Neural cell (in vitro differentiated cells): ENCODE measurements at regions not wholly inside any gene's neighbourhood (a gene's known extent, or its start where the extent isn't known, plus 50 kb on each side); places are given as distances from the start of the nearest gene placed in this dataset.

Source experiments
- H2AFZ ChIP-seq: fragments of 200-600, 300-800 bp; sonication (generic), shearing (Covaris generic); 2 replicates; pipeline ENCODE4 v1.6.0; 2014; ENCODE audit warnings: low read depth, mild to moderate bottlenecking, antibody characterized with exemption, low read length, moderate library complexity
- H3F3A ChIP-seq: fragments of 200-600 bp; shearing (Covaris generic); 2 replicates; pipeline ENCODE4 v1.6.1; 2016; ENCODE audit warnings: mild to moderate bottlenecking, moderate library complexity, mixed read lengths, antibody characterized with exemption, low read length; ENCODE audit not compliant: insufficient read depth, poor library complexity, severe bottlenecking
- H3K27ac ChIP-seq: fragments of 200-600, 300-800 bp; sonication (generic), shearing (Covaris generic); 2 replicates; pipeline ENCODE4 v1.5.1; 2014; ENCODE audit warnings: mild to moderate bottlenecking, low read length, moderate library complexity
- H3K27me3 ChIP-seq: fragments of 300-800, 200-600 bp; sonication (generic), shearing (Covaris generic); 2 replicates; pipeline ENCODE4 v1.6.0; 2014; ENCODE audit warnings: mild to moderate bottlenecking, low read depth, low read length, moderate library complexity; ENCODE audit not compliant: insufficient read depth
- H3K36me3 ChIP-seq: fragments of 300-800, 200-600 bp; sonication (generic), shearing (Covaris generic); 2 replicates; pipeline ENCODE4 v1.5.1; 2014; ENCODE audit warnings: mild to moderate bottlenecking, antibody characterized with exemption, low read length, moderate library complexity; ENCODE audit not compliant: insufficient read depth
- H3K4me2 ChIP-seq: fragments of 300-800, 200-600 bp; sonication (generic), shearing (Covaris generic); 2 replicates; pipeline ENCODE4 v1.6.0; 2014; ENCODE audit warnings: mild to moderate bottlenecking, low read length
- H3K4me3 ChIP-seq: fragments of 300-800, 200-600 bp; sonication (generic), shearing (Covaris generic); 2 replicates; pipeline ENCODE4 v1.5.1; 2014; ENCODE audit warnings: mild to moderate bottlenecking, low read length, moderate library complexity
- H3K79me2 ChIP-seq: fragments of 200-600 bp; shearing (Covaris generic); replicated peaks from 2 replicates; pipeline ENCODE4 v1.6.0; 2014; ENCODE audit warnings: mild to moderate bottlenecking, low read length, moderate library complexity; ENCODE audit not compliant: insufficient read depth
- H3K9ac ChIP-seq: fragments of 300-800, 200-600 bp; sonication (generic), shearing (Covaris generic); 2 replicates; pipeline ENCODE4 v1.6.1; 2016; ENCODE audit warnings: mild to moderate bottlenecking, low read length, mixed read lengths
- H3K9me2 ChIP-seq: fragments of 200-600 bp; shearing (Covaris generic); 2 replicates; pipeline ENCODE4 v1.6.1; 2016; ENCODE audit warnings: mild to moderate bottlenecking, low read length, mixed read lengths; ENCODE audit not compliant: insufficient read depth
- H3K9me3 ChIP-seq: fragments of 200-600, 300-800 bp; sonication (generic), shearing (Covaris generic); 2 replicates; pipeline ENCODE4 v1.6.1; 2016; ENCODE audit warnings: mild to moderate bottlenecking, mixed run types, low read length, moderate library complexity, mixed read lengths
- H4K20me1 ChIP-seq: fragments of 200-600 bp; shearing (Covaris generic); 2 replicates; pipeline ENCODE4 v1.6.1; 2016; ENCODE audit warnings: mild to moderate bottlenecking, mixed run types; ENCODE audit not compliant: insufficient read depth
- EP300 ChIP-seq: fragments of 450-650 bp; conservative IDR thresholded peaks from 2 replicates; pipeline ENCODE4 v1.6.1; 2014; ENCODE audit warnings: antibody characterized with exemption, mild to moderate bottlenecking, moderate library complexity; ENCODE audit not compliant: poor library complexity, severe bottlenecking
- EZH2 ChIP-seq: fragments of 200-600, 300-800 bp; shearing (Covaris generic), sonication (generic); IDR thresholded peaks from 2 replicates; pipeline ENCODE4 v1.6.1; 2014; ENCODE audit warnings: antibody characterized with exemption, low read length, borderline replicate concordance, mild to moderate bottlenecking; ENCODE audit not compliant: insufficient read depth, poor library complexity, severe bottlenecking
- MXI1 ChIP-seq: fragments of 450-650 bp; conservative IDR thresholded peaks from 2 replicates; pipeline ENCODE4 v1.6.1; 2014; ENCODE audit warnings: antibody characterized with exemption, mild to moderate bottlenecking; ENCODE audit not compliant: poor library complexity, severe bottlenecking
- POLR2AphosphoS5 ChIP-seq: IDR thresholded peaks from 2 replicates; pipeline ENCODE4 v1.6.1; 2012
- RAD21 ChIP-seq: fragments of 450-650 bp; conservative IDR thresholded peaks from 2 replicates; pipeline ENCODE4 v1.6.1; 2014; ENCODE audit warnings: antibody characterized with exemption, mild to moderate bottlenecking, moderate library complexity
- REST ChIP-seq: IDR thresholded peaks from 2 replicates; pipeline ENCODE4 v1.6.1; 2012; ENCODE audit warnings: borderline replicate concordance
- SMC3 ChIP-seq: fragments of 450-650 bp; conservative IDR thresholded peaks from 2 replicates; pipeline ENCODE4 v1.6.1; 2014; ENCODE audit warnings: antibody characterized with exemption, mild to moderate bottlenecking, moderate library complexity; ENCODE audit not compliant: poor library complexity
- TAF1 ChIP-seq: IDR thresholded peaks from 2 replicates; pipeline ENCODE4 v1.6.1; 2012; ENCODE audit warnings: low read depth
- TF ChIP-seq, protein P1 (sequence below): fragments of 450-650 bp; IDR thresholded peaks from 2 replicates; pipeline ENCODE4 v1.5.1; 2014; ENCODE audit warnings: antibody characterized with exemption, mild to moderate bottlenecking, moderate library complexity; ENCODE audit not compliant: poor library complexity, severe bottlenecking

DNA sequence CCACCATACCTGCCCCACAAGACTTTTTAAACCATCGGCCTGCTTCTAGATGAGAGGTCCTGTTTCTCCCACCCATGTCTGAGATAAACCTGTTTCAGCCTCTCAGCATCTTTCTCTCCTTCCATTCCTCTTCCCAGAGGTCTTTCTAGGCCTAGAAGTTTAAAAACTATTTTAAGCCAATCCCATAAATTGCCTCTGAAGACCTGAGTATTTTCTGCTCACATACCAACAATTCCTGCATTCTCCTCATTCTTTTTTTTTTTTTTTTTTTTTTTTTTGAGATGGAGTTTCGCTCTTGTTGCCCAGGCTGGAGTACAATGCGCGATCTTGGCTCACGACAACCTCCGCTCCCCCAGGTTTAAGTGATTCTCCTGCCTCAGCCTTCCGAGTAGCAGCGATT, 262.9 kb upstream of the AUTS2 start:
- H3F3A ChIP-seq: no peaks in the 10 kb centered on the region
- no peak overlapping the region for H3K4me3 ChIP-seq
- no peaks in the 10 kb centered on the region for H4K20me1 ChIP-seq
- no peaks in the 10 kb centered on the region for H3K36me3 ChIP-seq
- no peaks in the 10 kb centered on the region for H3K9me3 ChIP-seq
- no peaks in the 10 kb centered on the region for H3K9me2 ChIP-seq
- no peak overlapping the region for H3K9ac ChIP-seq
- no peaks in the 10 kb centered on the region for H3K27me3 ChIP-seq
- no peak for TF ChIP-seq RAD21
- TF ChIP-seq, protein P1, sequence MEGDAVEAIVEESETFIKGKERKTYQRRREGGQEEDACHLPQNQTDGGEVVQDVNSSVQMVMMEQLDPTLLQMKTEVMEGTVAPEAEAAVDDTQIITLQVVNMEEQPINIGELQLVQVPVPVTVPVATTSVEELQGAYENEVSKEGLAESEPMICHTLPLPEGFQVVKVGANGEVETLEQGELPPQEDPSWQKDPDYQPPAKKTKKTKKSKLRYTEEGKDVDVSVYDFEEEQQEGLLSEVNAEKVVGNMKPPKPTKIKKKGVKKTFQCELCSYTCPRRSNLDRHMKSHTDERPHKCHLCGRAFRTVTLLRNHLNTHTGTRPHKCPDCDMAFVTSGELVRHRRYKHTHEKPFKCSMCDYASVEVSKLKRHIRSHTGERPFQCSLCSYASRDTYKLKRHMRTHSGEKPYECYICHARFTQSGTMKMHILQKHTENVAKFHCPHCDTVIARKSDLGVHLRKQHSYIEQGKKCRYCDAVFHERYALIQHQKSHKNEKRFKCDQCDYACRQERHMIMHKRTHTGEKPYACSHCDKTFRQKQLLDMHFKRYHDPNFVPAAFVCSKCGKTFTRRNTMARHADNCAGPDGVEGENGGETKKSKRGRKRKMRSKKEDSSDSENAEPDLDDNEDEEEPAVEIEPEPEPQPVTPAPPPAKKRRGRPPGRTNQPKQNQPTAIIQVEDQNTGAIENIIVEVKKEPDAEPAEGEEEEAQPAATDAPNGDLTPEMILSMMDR: no peak
- no peak overlapping the region for H3K27ac ChIP-seq
- no peak overlapping the region for H2AFZ ChIP-seq
- H3K4me2 ChIP-seq: no peak overlapping the region
- H3K79me2 ChIP-seq: no peaks in the 10 kb centered on the region

DNA sequence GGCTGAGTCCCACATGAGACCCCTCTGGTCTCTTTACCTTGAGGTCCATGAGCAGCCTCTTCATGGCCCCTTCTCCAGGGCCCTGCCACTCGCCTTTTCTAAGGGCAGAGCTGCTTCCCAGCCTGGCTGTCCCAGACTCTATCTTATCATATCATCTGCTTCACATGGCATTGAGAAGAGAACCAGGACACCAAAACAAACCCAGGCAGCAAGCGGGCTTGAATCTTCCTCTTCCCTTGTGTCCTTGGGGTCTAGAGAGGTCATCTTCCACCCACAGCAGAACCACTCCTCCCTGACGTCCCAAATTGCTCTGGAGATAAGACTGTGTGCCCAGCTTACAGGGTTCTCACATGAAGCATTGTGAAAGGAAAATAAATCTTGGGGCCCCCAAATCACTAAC, 261.3 kb upstream of the AUTS2 start:
- Histone ChIP-seq H3F3A (no peaks in the 10 kb centered on the region), H3K27me3 (no peaks in the 10 kb centered on the region), H3K36me3 (no peaks in the 10 kb centered on the region), H3K4me3 (no peak overlapping the region), H3K9ac (no peak overlapping the region), H3K27ac (no peak overlapping the region), H2AFZ (no peak overlapping the region), H3K9me2 (no peaks in the 10 kb centered on the region), H4K20me1 (no peaks in the 10 kb centered on the region), H3K79me2 (no peaks in the 10 kb centered on the region), H3K4me2 (no peak overlapping the region), H3K9me3 (no peaks in the 10 kb centered on the region)
- TF ChIP-seq, protein P1: no peak
- no peak for TF ChIP-seq MXI1
- TF ChIP-seq REST: no peak
- no peak for TF ChIP-seq SMC3
- no peak for TF ChIP-seq TAF1
- no peak for TF ChIP-seq EP300
- TF ChIP-seq EZH2: no peak
- TF ChIP-seq POLR2AphosphoS5: no peak
- TF ChIP-seq RAD21: no peak
